ENCODE measurements at regions not wholly inside any gene's neighbourhood (a gene's known extent, or its start where the extent isn't known, plus 50 kb on each side); places are given as distances from the start of the nearest gene placed in this dataset.
"Not testable (repeated sequence)": the region's sequence is repeated elsewhere in the genome, so short reads cannot be mapped to it uniquely, and the experiment has no call there.

- not testable (repeated sequence) for DNase-seq (ENCODE audit: low read depth in 3 of 3)
Observed at GRCh38 chr9:6104406-6104805, 89.0 kb upstream of the RANBP6 start.

DNA sequence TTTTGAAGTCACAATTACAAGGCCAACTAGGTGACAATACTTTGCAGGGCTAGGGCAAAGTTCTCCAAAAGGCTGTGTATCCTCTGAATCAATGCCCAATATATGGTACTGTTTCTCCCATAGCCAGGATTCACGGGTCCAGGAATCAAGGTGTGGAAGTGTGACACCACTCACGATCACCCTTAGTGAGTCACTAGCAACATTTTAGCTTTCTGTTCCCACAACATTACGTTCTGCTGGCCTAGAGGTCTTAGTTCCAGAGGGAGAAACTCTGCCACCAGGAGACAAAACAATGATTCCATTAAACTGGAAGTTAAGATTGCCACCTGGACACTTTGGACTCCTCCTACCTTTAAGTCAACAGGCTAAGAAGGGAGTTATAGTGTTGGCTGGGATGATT is 88.5 kb upstream of the RANBP6 start:
- not testable (repeated sequence) for DNase-seq (ENCODE audit: low read depth in 3 of 3)

DNA sequence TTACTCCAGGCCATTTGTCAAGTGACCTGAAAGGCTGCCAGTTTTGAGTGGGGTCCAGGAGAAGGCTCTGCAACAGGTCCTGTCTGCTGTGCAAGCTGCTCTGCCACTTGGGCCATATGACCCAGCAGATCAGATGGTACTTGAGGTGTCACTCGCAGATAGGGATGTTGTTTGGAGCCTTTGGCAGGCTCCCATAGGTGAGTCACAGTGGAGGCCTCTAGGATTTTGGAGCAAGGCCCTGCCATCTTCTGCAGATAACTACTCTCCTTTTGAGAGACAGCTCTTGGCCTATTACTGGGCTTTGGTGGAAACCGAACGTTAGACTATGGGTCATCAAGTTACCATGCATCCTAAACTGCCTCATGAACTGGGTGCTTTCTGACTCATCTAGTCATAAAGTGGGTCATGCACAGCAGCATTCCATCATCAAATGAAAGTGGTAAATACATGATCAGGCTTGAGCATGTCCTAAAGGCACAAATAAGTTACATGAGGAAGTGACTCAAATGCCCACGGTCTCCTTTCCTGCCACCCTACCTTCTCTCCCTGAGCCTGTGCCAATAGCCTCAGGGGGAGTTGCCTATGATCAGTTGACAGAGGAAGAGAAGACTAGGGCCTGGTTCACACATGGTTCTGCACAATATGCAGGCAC is 87.0 kb upstream of the RANBP6 start:
- DNase-seq (ENCODE audit: low read depth in 3 of 3): not testable (repeated sequence)

DNA sequence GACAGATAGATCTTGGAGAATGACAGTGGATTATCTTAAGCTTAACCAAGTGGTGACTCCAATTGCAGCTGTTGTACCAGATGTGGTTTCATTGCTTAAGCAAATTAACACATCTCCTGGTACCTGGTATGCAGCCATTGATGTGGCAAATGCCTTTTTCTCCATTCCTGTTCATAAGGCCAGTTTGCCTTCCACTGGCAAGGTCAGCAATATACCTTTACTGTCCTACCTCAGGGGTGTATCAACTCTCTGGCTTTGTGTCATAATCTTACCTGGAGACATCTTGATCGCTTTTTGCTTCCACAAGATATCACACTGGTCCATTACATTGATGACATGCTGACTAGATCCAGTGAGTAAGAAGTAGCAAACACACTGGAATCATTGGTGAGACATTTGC is 86.3 kb upstream of the RANBP6 start:
- not testable (repeated sequence) for DNase-seq (ENCODE audit: low read depth in 3 of 3)

- DNase-seq (ENCODE audit: low read depth in 3 of 3): not testable (repeated sequence)
Observed at GRCh38 chr9:6099346-6099745, 83.9 kb upstream of the RANBP6 start.

GRCh38 chr9:6098431-6098830 is 83.0 kb upstream of the RANBP6 start:
- no peak for DNase-seq (ENCODE audit: low read depth in 3 of 3)

GRCh38 chr9:6096821-6097220 is 81.4 kb upstream of the RANBP6 start:
- no peak for DNase-seq (ENCODE audit: low read depth in 3 of 3)

DNA sequence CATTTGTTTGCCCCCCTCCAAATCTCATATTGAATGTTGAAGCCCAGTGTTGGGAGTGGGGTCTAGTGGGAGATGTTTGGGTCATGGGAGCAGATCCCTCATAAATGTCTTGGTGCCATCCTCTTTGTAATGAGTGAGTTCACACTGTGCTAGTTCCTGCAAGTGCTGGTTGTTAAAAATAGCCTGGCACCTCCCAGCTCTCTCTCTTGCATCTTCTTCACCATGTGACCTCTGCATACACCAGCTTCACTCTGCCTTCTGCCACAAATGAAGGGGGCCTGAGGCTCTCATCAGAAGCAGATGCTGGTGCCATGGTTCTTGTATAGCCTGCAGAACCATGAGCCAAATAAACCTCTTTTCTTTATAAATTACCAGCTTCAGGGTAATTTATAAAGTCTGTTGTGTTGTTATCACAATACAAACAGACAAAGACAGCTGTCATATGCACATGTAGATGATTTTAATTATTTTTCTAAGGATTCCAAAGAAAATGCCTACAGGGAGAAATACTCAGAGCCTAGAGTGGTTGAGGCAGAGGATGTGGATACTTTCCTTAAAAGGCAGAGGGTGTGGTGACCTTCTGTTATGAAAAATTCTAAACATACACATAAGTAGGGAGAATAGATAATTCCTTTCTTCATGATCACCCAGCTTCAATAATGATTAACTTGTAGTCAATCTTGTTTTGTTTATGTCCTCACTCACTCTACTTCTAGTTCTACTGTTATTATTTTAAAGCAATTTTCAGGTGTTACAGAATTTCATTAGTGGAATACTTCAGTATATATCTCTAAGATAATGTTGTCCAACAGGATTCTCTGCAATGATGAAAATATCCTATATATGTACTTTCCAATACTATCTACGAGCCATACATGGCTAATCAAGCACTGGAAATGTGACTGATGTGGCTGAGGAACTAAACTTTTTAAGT is 75.1 kb upstream of the RANBP6 start:
- no peak for DNase-seq (ENCODE audit: low read depth in 3 of 3)

- no peak for DNase-seq (ENCODE audit: low read depth in 3 of 3)
Observed at GRCh38 chr9:6089300-6089699, 73.9 kb upstream of the RANBP6 start.

DNA sequence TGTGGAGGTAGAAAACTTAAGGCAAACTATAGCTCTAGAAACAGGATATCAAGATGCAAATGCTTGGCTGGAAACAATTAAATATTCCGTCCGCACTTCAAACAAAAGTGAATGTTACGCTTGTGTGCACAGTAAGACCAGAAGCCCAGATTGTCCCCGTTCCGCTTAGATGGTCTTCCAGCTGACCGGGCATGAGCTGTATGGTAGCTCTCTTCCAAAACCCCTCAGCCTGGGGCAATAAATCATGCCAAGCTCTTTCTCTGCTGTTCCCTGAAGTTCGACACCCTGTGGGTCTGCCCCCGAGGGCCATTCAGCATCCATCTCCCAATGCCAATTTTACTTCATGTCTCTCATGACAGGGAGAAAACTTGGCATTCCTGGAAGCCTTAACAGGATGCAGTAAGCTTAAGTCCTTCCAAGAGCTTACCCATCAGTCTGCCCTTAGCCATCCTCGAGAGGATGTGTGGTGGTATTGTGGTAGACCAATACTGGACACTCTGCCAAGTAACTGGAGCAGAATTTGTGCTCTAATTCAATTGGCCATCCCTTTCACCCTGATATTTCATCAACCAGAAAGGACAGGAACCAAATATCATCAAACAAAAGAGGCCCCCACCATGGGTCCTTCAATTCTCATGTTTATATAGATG is 70.7 kb upstream of the RANBP6 start:
- DNase-seq (ENCODE audit: low read depth in 3 of 3): no peak

GRCh38 chr9:6080154-6080716 is 64.8 kb upstream of the RANBP6 start:
- peak; percentile 35 to 55 (median 48) for DNase-seq (ENCODE audit: low read depth in 3 of 3)

DNA sequence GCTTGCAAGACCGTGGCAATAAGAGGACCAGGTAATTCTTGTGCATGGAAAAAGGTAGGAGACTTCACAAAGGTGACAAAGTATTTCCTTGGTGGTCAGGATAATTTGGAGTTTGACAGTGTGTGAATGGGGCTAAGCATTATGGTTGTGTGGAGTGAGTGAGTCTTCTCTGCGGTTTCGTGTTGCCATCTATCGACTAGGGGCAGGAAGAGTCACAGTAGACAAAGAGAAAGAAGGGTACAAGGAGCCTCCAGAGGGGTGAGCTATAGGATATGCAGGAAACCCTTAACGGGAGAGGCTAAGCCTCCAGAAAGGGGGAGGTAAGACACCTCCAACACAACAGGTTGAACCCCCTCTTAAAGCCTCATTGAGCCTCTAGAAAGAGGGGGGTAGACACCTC is 64.0 kb upstream of the RANBP6 start:
- no peak for DNase-seq (ENCODE audit: low read depth in 3 of 3)

DNA sequence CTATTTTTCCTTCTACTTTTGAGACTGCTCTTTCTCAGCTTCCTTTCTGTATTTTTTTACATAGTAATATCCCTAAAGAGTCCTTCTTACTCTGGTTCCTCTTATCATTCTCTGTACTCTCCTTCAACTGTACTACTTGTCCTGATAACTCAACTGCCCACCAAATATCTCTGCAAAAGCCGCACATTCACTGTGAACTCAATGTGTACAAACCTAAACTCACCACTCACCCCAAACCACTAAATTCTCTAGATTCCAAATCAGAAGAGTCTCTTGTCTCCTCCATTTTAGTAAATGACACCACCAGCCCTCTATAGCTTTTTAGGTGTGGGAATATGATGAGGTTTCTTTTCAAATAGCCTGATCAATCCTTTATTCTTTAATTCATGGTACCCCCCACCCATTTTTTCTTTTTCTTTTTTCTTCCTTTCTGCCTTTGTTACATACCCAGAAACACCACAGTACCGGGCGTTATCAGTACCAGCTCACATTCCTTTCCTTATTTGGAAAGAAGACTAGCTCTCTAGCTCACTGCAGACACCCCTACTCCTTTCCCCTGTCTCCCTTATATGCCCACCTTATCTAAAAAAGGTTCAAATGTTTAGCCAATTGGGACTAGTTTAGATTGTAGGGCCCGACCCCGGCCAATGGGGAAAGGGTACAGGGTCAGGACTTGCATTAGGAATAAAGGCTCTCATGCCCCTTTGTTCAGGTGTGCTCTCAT is 63.1 kb upstream of the RANBP6 start:
- no peak for DNase-seq (ENCODE audit: low read depth in 3 of 3)

GRCh38 chr9:6076851-6077250 is 61.4 kb upstream of the RANBP6 start:
- no peak for DNase-seq (ENCODE audit: low read depth in 3 of 3)

- no peak for DNase-seq (ENCODE audit: low read depth in 3 of 3)
Observed at GRCh38 chr9:6073731-6074130, 58.3 kb upstream of the RANBP6 start.

DNA sequence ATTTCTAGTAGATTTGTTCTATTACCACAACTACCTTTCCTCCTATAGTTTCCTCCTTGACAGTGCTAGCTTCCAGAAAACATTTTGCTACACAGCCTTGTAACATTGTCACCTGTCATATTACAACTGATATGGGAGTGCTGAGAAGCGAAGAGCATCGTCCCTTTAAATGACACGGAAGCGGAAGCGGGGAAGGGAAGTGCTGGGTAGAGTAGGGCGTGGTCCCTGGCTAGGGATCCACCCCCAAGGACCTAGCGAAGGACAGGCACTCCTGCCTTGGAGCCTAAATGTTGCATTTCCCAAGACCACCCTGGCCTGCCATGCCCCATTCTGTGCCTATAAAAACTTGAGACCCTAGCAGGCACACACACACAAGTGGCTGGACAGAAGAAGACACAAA is 57.4 kb upstream of the RANBP6 start:
- no peak for DNase-seq (ENCODE audit: low read depth in 3 of 3)

GRCh38 chr9:6072453-6072852 is 57.0 kb upstream of the RANBP6 start:
- DNase-seq (ENCODE audit: low read depth in 3 of 3): no peak

- no peak for DNase-seq (ENCODE audit: low read depth in 3 of 3)
Observed at GRCh38 chr9:6068983-6069382, 53.6 kb upstream of the RANBP6 start.

DNA sequence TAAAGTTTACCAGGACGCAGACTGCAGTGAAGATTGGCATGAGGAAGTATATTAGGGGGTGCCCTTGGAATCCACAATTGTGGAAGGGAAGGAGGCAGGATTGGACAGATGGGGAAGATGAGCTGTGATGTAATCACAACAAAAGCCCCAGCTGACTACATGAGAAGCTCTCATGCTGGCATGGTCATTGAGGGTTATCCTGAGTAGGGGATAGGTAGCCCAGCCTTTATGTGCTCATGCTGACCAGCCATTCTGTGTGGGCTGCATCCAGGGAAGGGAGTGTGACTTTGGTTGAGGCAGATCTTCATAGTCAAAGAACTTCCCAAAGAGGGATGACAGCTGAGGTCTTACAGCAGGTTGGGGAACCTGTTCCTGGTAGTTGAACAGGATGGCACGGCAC is 52.0 kb upstream of the RANBP6 start:
- DNase-seq (ENCODE audit: low read depth in 3 of 3): no peak

Measured in stimulated activated CD4-positive, alpha-beta T cell treated with anti-CD3 and anti-CD28 coated beads, TNF-alpha, amount 100 ng/mL, for 4 hours (primary cell).